Duodenal mucosa (tissue), 2 donors: ENCODE measurements at regions not wholly inside any gene's neighbourhood (a gene's known extent, or its start where the extent isn't known, plus 50 kb on each side); places are given as distances from the start of the nearest gene placed in this dataset.

Experiments used
- H3K27ac ChIP-seq: one replicate; pipeline ENCODE4 v1.7.0; 2013; ENCODE audit warnings: low read depth, low read length
- H3K27me3 ChIP-seq, 2 donors: one replicate each; pipeline ENCODE4 v1.7.0; 2013; ENCODE audit warnings: low read length in 2 of 2, control low read depth in 1 of 2; ENCODE audit not compliant: insufficient read depth in 2 of 2, control insufficient read depth in 1 of 2
- H3K36me3 ChIP-seq, 2 donors: one replicate each; pipeline ENCODE4 v1.7.0; 2013; ENCODE audit warnings: low read length in 2 of 2, control low read depth in 1 of 2; ENCODE audit not compliant: insufficient read depth in 2 of 2, control insufficient read depth in 1 of 2
- H3K4me1 ChIP-seq, 2 donors: one replicate each; pipeline ENCODE4 v1.7.0; 2013; ENCODE audit warnings: low read length in 2 of 2, control low read depth in 1 of 2; ENCODE audit not compliant: insufficient read depth in 2 of 2, control insufficient read depth in 1 of 2
- H3K4me3 ChIP-seq, 2 donors: one replicate each; pipeline ENCODE4 v1.7.0; 2013; ENCODE audit warnings: low read length in 2 of 2, low read depth in 1 of 2
- H3K9ac ChIP-seq, 2 donors: one replicate each; pipeline ENCODE4 v1.7.0; 2013; ENCODE audit warnings: low read length in 2 of 2, low read depth in 1 of 2
- H3K9me3 ChIP-seq, 2 donors: one replicate each; pipeline ENCODE4 v1.7.0; 2013; ENCODE audit warnings: low read length in 2 of 2, control low read depth in 1 of 2; ENCODE audit not compliant: control insufficient read depth in 1 of 2

- peaks cover 0 to 3% of the 10 kb centered on the region in 2 donors for H3K4me1 ChIP-seq
- no peaks in the 10 kb centered on the region for H3K9me3 ChIP-seq
- H3K27me3 ChIP-seq = no peaks in the 10 kb centered on the region
- H3K9ac ChIP-seq = no peak overlapping the region
- no peak overlapping the region for H3K27ac ChIP-seq
- H3K4me3 ChIP-seq = no peak overlapping the region
- H3K36me3 ChIP-seq = no peaks in the 10 kb centered on the region
Observed at GRCh38 chr18:39795350-39795749, 2159.7 kb upstream of the PIK3C3 start.

- Histone ChIP-seq H3K27me3 (no peaks in the 10 kb centered on the region), H3K27ac (no peak overlapping the region), H3K36me3 (no peaks in the 10 kb centered on the region), H3K9ac (no peak overlapping the region), H3K4me1 (peaks cover 0 to 3% of the 10 kb centered on the region in 2 donors), H3K9me3 (no peaks in the 10 kb centered on the region), H3K4me3 (no peak overlapping the region)
Observed at GRCh38 chr18:39793609-39794008, 2161.4 kb upstream of the PIK3C3 start.

- H3K9me3 ChIP-seq = no peaks in the 10 kb centered on the region
- H3K36me3 ChIP-seq = no peaks in the 10 kb centered on the region
- no peaks in the 10 kb centered on the region for H3K27me3 ChIP-seq
- H3K27ac ChIP-seq = no peak overlapping the region
- H3K9ac ChIP-seq = no peak overlapping the region
- no peak overlapping the region for H3K4me3 ChIP-seq
- no peaks in the 10 kb centered on the region for H3K4me1 ChIP-seq
Observed at GRCh38 chr18:39788383-39788782, 2166.7 kb upstream of the PIK3C3 start.

GRCh38 chr18:39786477-39786876 lies 2168.6 kb upstream of the PIK3C3 start:
- Histone ChIP-seq H3K9ac (no peak overlapping the region), H3K27me3 (no peaks in the 10 kb centered on the region), H3K9me3 (no peaks in the 10 kb centered on the region), H3K4me1 (no peaks in the 10 kb centered on the region), H3K27ac (no peak overlapping the region), H3K36me3 (no peaks in the 10 kb centered on the region), H3K4me3 (no peak overlapping the region)

- H3K36me3 ChIP-seq = no peaks in the 10 kb centered on the region
- no peak overlapping the region for H3K9ac ChIP-seq
Observed at GRCh38 chr18:39784541-39784940, 2170.5 kb upstream of the PIK3C3 start.

GRCh38 chr18:39781565-39781964 lies 2173.5 kb upstream of the PIK3C3 start:
- Histone ChIP-seq H3K4me1 (no peaks in the 10 kb centered on the region), H3K27me3 (no peaks in the 10 kb centered on the region), H3K27ac (no peak overlapping the region), H3K9ac (no peak overlapping the region), H3K9me3 (no peaks in the 10 kb centered on the region), H3K36me3 (no peaks in the 10 kb centered on the region), H3K4me3 (no peak overlapping the region)

More at GRCh38 chr18:39784541-39784940, 2170.5 kb upstream of the PIK3C3 start:
- Histone ChIP-seq H3K27ac (no peak overlapping the region), H3K9me3 (no peaks in the 10 kb centered on the region), H3K4me3 (no peak overlapping the region), H3K4me1 (no peaks in the 10 kb centered on the region), H3K27me3 (no peaks in the 10 kb centered on the region)

GRCh38 chr18:39780774-39781173 lies 2174.3 kb upstream of the PIK3C3 start:
- H3K4me3 ChIP-seq = no peak overlapping the region
- H3K36me3 ChIP-seq = no peaks in the 10 kb centered on the region
- H3K9me3 ChIP-seq = no peaks in the 10 kb centered on the region
- no peaks in the 10 kb centered on the region for H3K27me3 ChIP-seq
- no peak overlapping the region for H3K27ac ChIP-seq
- H3K4me1 ChIP-seq = no peaks in the 10 kb centered on the region
- H3K9ac ChIP-seq = no peak overlapping the region

- Histone ChIP-seq H3K9me3 (no peaks in the 10 kb centered on the region), H3K27ac (no peak overlapping the region), H3K4me1 (no peaks in the 10 kb centered on the region), H3K36me3 (no peaks in the 10 kb centered on the region), H3K27me3 (no peaks in the 10 kb centered on the region), H3K9ac (no peak overlapping the region), H3K4me3 (no peak overlapping the region)
Observed at GRCh38 chr18:39779926-39780325, 2175.1 kb upstream of the PIK3C3 start.

- H3K9ac ChIP-seq = no peak overlapping the region
- no peaks in the 10 kb centered on the region for H3K27me3 ChIP-seq
- H3K27ac ChIP-seq = no peak overlapping the region
- no peaks in the 10 kb centered on the region for H3K36me3 ChIP-seq
- no peak overlapping the region for H3K4me3 ChIP-seq
- no peaks in the 10 kb centered on the region for H3K9me3 ChIP-seq
- H3K4me1 ChIP-seq = no peaks in the 10 kb centered on the region
Observed at GRCh38 chr18:39776766-39777165, 2178.3 kb upstream of the PIK3C3 start.

- Histone ChIP-seq H3K9ac (no peak overlapping the region), H3K36me3 (no peaks in the 10 kb centered on the region), H3K27ac (no peak overlapping the region), H3K9me3 (no peaks in the 10 kb centered on the region), H3K4me3 (no peak overlapping the region), H3K4me1 (no peaks in the 10 kb centered on the region), H3K27me3 (no peaks in the 10 kb centered on the region)
Observed at GRCh38 chr18:39774957-39775598, 2180.0 kb upstream of the PIK3C3 start.

GRCh38 chr18:39773646-39774045 lies 2181.4 kb upstream of the PIK3C3 start:
- Histone ChIP-seq H3K27ac (no peak overlapping the region), H3K9ac (no peak overlapping the region), H3K27me3 (no peaks in the 10 kb centered on the region), H3K9me3 (no peaks in the 10 kb centered on the region), H3K36me3 (no peaks in the 10 kb centered on the region), H3K4me3 (no peak overlapping the region), H3K4me1 (no peaks in the 10 kb centered on the region)
